Heart left ventricle (tissue), 16 donors: ENCODE measurements at regions not wholly inside any gene's neighbourhood (a gene's known extent, or its start where the extent isn't known, plus 50 kb on each side); places are given as distances from the start of the nearest gene placed in this dataset.

Experiments used
- ATAC-seq, 4 donors: fragments of 200-7000 bp; cut with Tn5 transposase; one replicate each; pipeline ENCODE4 v1.9.1; 2020 to 2022; ENCODE audit warnings: moderate library complexity in 4 of 4, mild to moderate bottlenecking in 3 of 4, moderate number of reproducible peaks in 1 of 4
- DNase-seq, 5 donors: peaks; one replicate each; pipeline ENCODE4 v3.0.0-alpha.2; 2020
- H3K27ac ChIP-seq, 12 donors: fragments of 200-600 bp; sonication (generic) in 4 of 12; one replicate each; pipeline versions ENCODE4 v1.5.0 to v1.8.0; 2016 to 2022; ENCODE audit warnings: mild to moderate bottlenecking in 2 of 12
- H3K27me3 ChIP-seq, 9 donors: fragments of 200-600 bp; sonication (generic) in 2 of 9; one replicate each; pipeline versions ENCODE4 v1.5.1 to v1.8.0; 2016 to 2022; ENCODE audit warnings: mild to moderate bottlenecking in 3 of 9
- H3K36me3 ChIP-seq, 9 donors: fragments of 200-600 bp; sonication (generic) in 2 of 9; one replicate each; pipeline versions ENCODE4 v1.5.0 to v1.8.0; 2018 to 2022; ENCODE audit warnings: mild to moderate bottlenecking in 2 of 9
- H3K4me1 ChIP-seq, 12 donors: fragments of 200-600 bp; sonication (generic) in 4 of 12; one replicate each; pipeline versions ENCODE4 v1.5.0 to v1.8.0; 2016 to 2022; ENCODE audit warnings: mild to moderate bottlenecking in 3 of 12
- H3K4me3 ChIP-seq, 12 donors: fragments of 200-600 bp; sonication (generic) in 4 of 12; one replicate each; pipeline versions ENCODE4 v1.5.0 to v1.8.0; 2017 to 2022; ENCODE audit warnings: mild to moderate bottlenecking in 9 of 12, moderate library complexity in 4 of 12
- H3K9me3 ChIP-seq, 12 donors: fragments of 200-600 bp; sonication (generic) in 4 of 12; one replicate each; pipeline versions ENCODE4 v1.5.0 to v1.8.0; 2016 to 2022; ENCODE audit warnings: mild to moderate bottlenecking in 1 of 12
- CTCF ChIP-seq, 12 donors: fragments of 200-600 bp; sonication (generic) in 4 of 12; IDR thresholded peaks; one replicate each; pipeline versions ENCODE4 v1.5.0 to v1.8.0; 2018 to 2022; ENCODE audit warnings: antibody characterized with exemption in 12 of 12, mild to moderate bottlenecking in 5 of 12
- POLR2A ChIP-seq, 2 donors: fragments of 450-650 bp; IDR thresholded peaks; one replicate each; pipeline ENCODE4 v1.6.1; 2017; ENCODE audit warnings: antibody characterized with exemption in 2 of 2, mild to moderate bottlenecking in 2 of 2, moderate library complexity in 2 of 2
- WGBS, 4 donors: extraction: QIAGEN DNeasy Blood & Tissue Kit in 2 of 4; methylation state at CpG; one replicate each; pipeline versions ENCODE4 v1.1.5 to v1.1.7; 2013 to 2018; 5-methylcytosine and 5-hydroxymethylcytosine counted together
- intact Hi-C, 10 donors: fragments of 100-400 bp; cut with DNase I; formaldehyde crosslinking; loops; one replicate each; pipeline versions ENCODE4 v1.11.1 to v1.14.2; 2022
- donor health status: ischemic (EF 13 %, LVEDD 7.1; RV severe dilation, severe dysfunction).
- donor health status: healthy with polysubstance abuse.
- donor health status: DM: no; HTN: yes; CAD: no.
- donor health status: DM: no; HTN: no; CAD: no.
- donor health status: ischemic (EF 25% LVEDD 6.9; RV normal size, moderate dysfunction).
- donor health status: ischemic (EF 25% LVEDD 5.7; RV mildly dilated, moderate dysfunction).
- donor health status: healthy.
- donor health status: DM: yes; HTN: yes; CAD: no.
- donor health status: ischemic (EF 35%, LVEDD 5.7; RV mildly dilated, moderate dysfunction).
- donor health status: nonischemic (EF 11% LVEDD 7.7; RV severe dilation, severe dysfunction).
- donor health status: DM: yes; HTN: yes; CAD: no.
- donor health status: PGD.
- donor health status: ischemic (EF 29% LVEDD 5.4; RV normal size, mild dysfunction).
- donor health status: nonischemic (EF 23%, LVEDD 6.1; RV moderate dilation, normal function).

- TF ChIP-seq POLR2A (IDR thresholded peaks at IDR 0.05) (no peak), CTCF (IDR thresholded peaks at IDR 0.05) (no peak)
- Histone ChIP-seq H3K36me3 (no peaks in the 10 kb centered on the region), H3K9me3 (no peaks in the 10 kb centered on the region), H3K4me3 (no peak overlapping the region), H3K4me1 (no peaks in the 10 kb centered on the region), H3K27ac (no peak overlapping the region), H3K27me3 (no peaks in the 10 kb centered on the region)
- WGBS, 4 donors = 66 to 86% (median 81%) methylated on average over 1 of the region's 1 CpG
- DNase-seq = no peak
- intact Hi-C loops = no loop called here
- no peak for ATAC-seq
Observed at GRCh38 chr20:7348253-7348652, 580.8 kb downstream of the BMP2 start.

- Histone ChIP-seq H3K4me3 (no peak overlapping the region), H3K36me3 (no peaks in the 10 kb centered on the region), H3K4me1 (no peaks in the 10 kb centered on the region), H3K27me3 (no peaks in the 10 kb centered on the region), H3K27ac (no peak overlapping the region), H3K9me3 (no peaks in the 10 kb centered on the region)
- DNase-seq = no peak
- peak in 1 of 4 donors; percentile 59 for ATAC-seq
- 56 to 64% (median 59%) methylated on average over 9 of the region's 9 CpGs for WGBS, 4 donors
- TF ChIP-seq CTCF (IDR thresholded peaks at IDR 0.05) (no peak), POLR2A (IDR thresholded peaks at IDR 0.05) (no peak)
- intact Hi-C loops = no loop called here
Observed at GRCh38 chr20:7352165-7352564, 584.7 kb downstream of the BMP2 start.

DNA sequence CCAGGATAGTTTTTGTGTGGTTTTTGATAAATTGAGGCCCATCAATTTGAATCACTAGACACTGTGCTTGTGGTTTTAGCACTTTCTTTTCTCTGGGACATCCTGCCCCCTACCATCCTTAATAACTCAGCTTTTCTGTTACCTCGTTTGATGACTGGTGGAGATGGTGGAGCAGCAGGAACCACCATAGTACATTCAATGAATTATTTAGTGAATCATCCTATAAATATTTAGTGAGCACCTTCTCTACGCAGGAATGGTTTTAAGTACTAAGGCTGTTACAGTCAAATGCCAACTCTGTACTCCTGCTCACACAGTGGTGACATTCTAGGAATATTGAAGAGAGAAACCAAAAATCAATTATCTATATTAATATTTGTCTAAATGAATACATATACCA is 585.2 kb downstream of the HAO1 start:
- Histone ChIP-seq H3K4me3 (no peak overlapping the region), H3K27me3 (no peaks in the 10 kb centered on the region), H3K4me1 (no peaks in the 10 kb centered on the region), H3K9me3 (no peaks in the 10 kb centered on the region), H3K27ac (no peak overlapping the region), H3K36me3 (no peaks in the 10 kb centered on the region)
- intact Hi-C loops = no loop called here
- DNase-seq (no peak), ATAC-seq (no peak)
- 43 to 64% (median 51%) methylated on average over 2 of the region's 2 CpGs for WGBS, 4 donors
- no peak for TF ChIP-seq CTCF (IDR thresholded peaks at IDR 0.05)
- no peak for TF ChIP-seq POLR2A (IDR thresholded peaks at IDR 0.05)

GRCh38 chr20:7358670-7359069 is 581.6 kb downstream of the HAO1 start:
- intact Hi-C loops = no loop called here
- DNase-seq (no peak), ATAC-seq (no peak)
- WGBS, 4 donors = 50 to 72% (median 55%) methylated on average over 1 of the region's 1 CpG
- Histone ChIP-seq H3K4me1 (no peaks in the 10 kb centered on the region), H3K36me3 (no peaks in the 10 kb centered on the region), H3K9me3 (no peaks in the 10 kb centered on the region), H3K27me3 (no peaks in the 10 kb centered on the region), H3K27ac (no peak overlapping the region), H3K4me3 (no peak overlapping the region)
- TF ChIP-seq POLR2A (IDR thresholded peaks at IDR 0.05) (no peak), CTCF (IDR thresholded peaks at IDR 0.05) (peak in 2 of 12 donors; percentile 10 to 20)
